ENCODE measurements at regions not wholly inside any gene's neighbourhood (a gene's known extent, or its start where the extent isn't known, plus 50 kb on each side); places are given as distances from the start of the nearest gene placed in this dataset.

- Mint-ChIP-seq H3K4me1 (ENCODE audit: low read depth) (no peaks in the 10 kb centered on the region), H3K4me3 (no peak overlapping the region), H3K27me3 (ENCODE audit: low read depth) (no peaks in the 10 kb centered on the region), H3K27ac (no peak overlapping the region), H3K9me3 (ENCODE audit: insufficient read depth) (peaks cover 4% of the 10 kb centered on the region), H3K36me3 (ENCODE audit: low read depth) (no peaks in the 10 kb centered on the region)
- POLR2A ChIA-PET, result no interaction called here
- no peak for ATAC-seq
- CTCF ChIA-PET, result no interaction called here
- no peak for DNase-seq
Observed at GRCh38 chr5:125604104-125604503, 819.1 kb upstream of the GRAMD2B start.

GRCh38 chr5:125607018-125607417 is 816.2 kb upstream of the GRAMD2B start:
- Mint-ChIP-seq H3K4me1 (ENCODE audit: low read depth) (no peaks in the 10 kb centered on the region), H3K9me3 (ENCODE audit: insufficient read depth) (no peaks in the 10 kb centered on the region), H3K4me3 (no peak overlapping the region), H3K27me3 (ENCODE audit: low read depth) (no peaks in the 10 kb centered on the region), H3K36me3 (ENCODE audit: low read depth) (no peaks in the 10 kb centered on the region), H3K27ac (no peak overlapping the region)
- ChIA-PET POLR2A (no interaction called here), CTCF (no interaction called here)
- no peak for DNase-seq
- ATAC-seq, result no peak

GRCh38 chr5:125609011-125609410 is 814.2 kb upstream of the GRAMD2B start:
- Mint-ChIP-seq H3K9me3 (ENCODE audit: insufficient read depth) (no peaks in the 10 kb centered on the region), H3K36me3 (ENCODE audit: low read depth) (no peaks in the 10 kb centered on the region), H3K27ac (no peak overlapping the region), H3K4me1 (ENCODE audit: low read depth) (no peaks in the 10 kb centered on the region), H3K4me3 (no peak overlapping the region), H3K27me3 (ENCODE audit: low read depth) (no peaks in the 10 kb centered on the region)
- DNase-seq (no peak), ATAC-seq (no peak)
- ChIA-PET CTCF (no interaction called here), POLR2A (no interaction called here)

GRCh38 chr5:125610892-125611291 is 812.3 kb upstream of the GRAMD2B start:
- Mint-ChIP-seq H3K27ac (no peak overlapping the region), H3K36me3 (ENCODE audit: low read depth) (no peaks in the 10 kb centered on the region), H3K27me3 (ENCODE audit: low read depth) (no peaks in the 10 kb centered on the region), H3K4me1 (ENCODE audit: low read depth) (no peaks in the 10 kb centered on the region), H3K9me3 (ENCODE audit: insufficient read depth) (no peaks in the 10 kb centered on the region), H3K4me3 (no peak overlapping the region)
- ChIA-PET POLR2A (no interaction called here), CTCF (no interaction called here)
- no peak for ATAC-seq
- no peak for DNase-seq

GRCh38 chr5:125611541-125611940 is 811.7 kb upstream of the GRAMD2B start:
- Mint-ChIP-seq H3K27me3 (ENCODE audit: low read depth) (no peaks in the 10 kb centered on the region), H3K4me3 (no peak overlapping the region), H3K9me3 (ENCODE audit: insufficient read depth) (no peaks in the 10 kb centered on the region), H3K4me1 (ENCODE audit: low read depth) (no peaks in the 10 kb centered on the region), H3K27ac (no peak overlapping the region), H3K36me3 (ENCODE audit: low read depth) (no peaks in the 10 kb centered on the region)
- DNase-seq (no peak), ATAC-seq (no peak)
- POLR2A ChIA-PET, result no interaction called here
- CTCF ChIA-PET, result no interaction called here

- Mint-ChIP-seq H3K27ac (no peak overlapping the region), H3K9me3 (ENCODE audit: insufficient read depth) (no peaks in the 10 kb centered on the region), H3K27me3 (ENCODE audit: low read depth) (no peaks in the 10 kb centered on the region), H3K4me1 (ENCODE audit: low read depth) (no peaks in the 10 kb centered on the region), H3K4me3 (no peak overlapping the region), H3K36me3 (ENCODE audit: low read depth) (no peaks in the 10 kb centered on the region)
- DNase-seq, result no peak
- no peak for ATAC-seq
- CTCF ChIA-PET, result no interaction called here
- POLR2A ChIA-PET, result no interaction called here
Observed at GRCh38 chr5:125612181-125612721, 811.0 kb upstream of the GRAMD2B start.

GRCh38 chr5:125612776-125613175 is 810.4 kb upstream of the GRAMD2B start:
- Mint-ChIP-seq H3K4me3 (no peak overlapping the region), H3K27me3 (ENCODE audit: low read depth) (no peaks in the 10 kb centered on the region), H3K27ac (no peak overlapping the region), H3K9me3 (ENCODE audit: insufficient read depth) (no peaks in the 10 kb centered on the region), H3K36me3 (ENCODE audit: low read depth) (no peaks in the 10 kb centered on the region), H3K4me1 (ENCODE audit: low read depth) (no peaks in the 10 kb centered on the region)
- ChIA-PET CTCF (interaction anchor here (0.6 kb wide), 1 partner anchor 240 kb away, joined by 3 read pairs; no protein-coding TSS in a partner anchor), POLR2A (no interaction called here)
- no peak for DNase-seq
- no peak for ATAC-seq

- ChIA-PET POLR2A (no interaction called here), CTCF (no interaction called here)
- no peaks in the 10 kb centered on the region for H3K36me3 Mint-ChIP-seq (ENCODE audit: low read depth)
- H3K4me3 Mint-ChIP-seq, result no peak overlapping the region
- no peaks in the 10 kb centered on the region for H3K4me1 Mint-ChIP-seq (ENCODE audit: low read depth)
- no peak for DNase-seq
- ATAC-seq, result no peak
- H3K27ac Mint-ChIP-seq, result no peak overlapping the region
- no peaks in the 10 kb centered on the region for H3K27me3 Mint-ChIP-seq (ENCODE audit: low read depth)
- peaks cover 6% of the 10 kb centered on the region for H3K9me3 Mint-ChIP-seq (ENCODE audit: insufficient read depth)
Observed at GRCh38 chr5:125630237-125630636, 793.0 kb upstream of the GRAMD2B start.

- H3K27me3 Mint-ChIP-seq (ENCODE audit: low read depth), result no peaks in the 10 kb centered on the region
- H3K9me3 Mint-ChIP-seq (ENCODE audit: insufficient read depth), result no peaks in the 10 kb centered on the region
- H3K4me3 Mint-ChIP-seq, result no peak overlapping the region
- no peak for DNase-seq
- CTCF ChIA-PET, result no interaction called here
- H3K36me3 Mint-ChIP-seq (ENCODE audit: low read depth), result no peaks in the 10 kb centered on the region
- POLR2A ChIA-PET, result no interaction called here
- ATAC-seq, result no peak
- H3K27ac Mint-ChIP-seq, result no peak overlapping the region
- no peaks in the 10 kb centered on the region for H3K4me1 Mint-ChIP-seq (ENCODE audit: low read depth)
Observed at GRCh38 chr5:125633523-125633922, 789.7 kb upstream of the GRAMD2B start.

- Mint-ChIP-seq H3K36me3 (ENCODE audit: low read depth) (no peaks in the 10 kb centered on the region), H3K4me3 (no peak overlapping the region), H3K27ac (no peak overlapping the region), H3K27me3 (ENCODE audit: low read depth) (no peaks in the 10 kb centered on the region), H3K4me1 (ENCODE audit: low read depth) (no peaks in the 10 kb centered on the region), H3K9me3 (ENCODE audit: insufficient read depth) (no peaks in the 10 kb centered on the region)
- DNase-seq (no peak), ATAC-seq (no peak)
- POLR2A ChIA-PET, result no interaction called here
- CTCF ChIA-PET, result no interaction called here
Observed at GRCh38 chr5:125634216-125634835, 788.9 kb upstream of the GRAMD2B start.

GRCh38 chr5:125639858-125640257 is 783.4 kb upstream of the GRAMD2B start:
- no peak for ATAC-seq
- Mint-ChIP-seq H3K4me3 (no peak overlapping the region), H3K27me3 (ENCODE audit: low read depth) (no peaks in the 10 kb centered on the region), H3K4me1 (ENCODE audit: low read depth) (no peaks in the 10 kb centered on the region), H3K27ac (no peak overlapping the region), H3K9me3 (ENCODE audit: insufficient read depth) (peaks cover 26% of the 10 kb centered on the region), H3K36me3 (ENCODE audit: low read depth) (no peaks in the 10 kb centered on the region)
- ChIA-PET CTCF (no interaction called here), POLR2A (no interaction called here)
- DNase-seq, result no peak

GRCh38 chr5:125652761-125653160 is 770.4 kb upstream of the GRAMD2B start:
- CTCF ChIA-PET, result no interaction called here
- H3K4me1 Mint-ChIP-seq (ENCODE audit: low read depth), result no peaks in the 10 kb centered on the region
- DNase-seq, result no peak
- H3K36me3 Mint-ChIP-seq (ENCODE audit: low read depth), result no peaks in the 10 kb centered on the region
- no peak overlapping the region for H3K27ac Mint-ChIP-seq
- H3K27me3 Mint-ChIP-seq (ENCODE audit: low read depth), result no peaks in the 10 kb centered on the region
- peaks cover 7% of the 10 kb centered on the region for H3K9me3 Mint-ChIP-seq (ENCODE audit: insufficient read depth)
- POLR2A ChIA-PET, result no interaction called here
- ATAC-seq, result no peak
- H3K4me3 Mint-ChIP-seq, result no peak overlapping the region

- ChIA-PET POLR2A (no interaction called here), CTCF (no interaction called here)
- Mint-ChIP-seq H3K27ac (no peak overlapping the region), H3K4me1 (ENCODE audit: low read depth) (no peaks in the 10 kb centered on the region), H3K9me3 (ENCODE audit: insufficient read depth) (peaks cover 4% of the 10 kb centered on the region), H3K36me3 (ENCODE audit: low read depth) (no peaks in the 10 kb centered on the region), H3K4me3 (no peak overlapping the region), H3K27me3 (ENCODE audit: low read depth) (no peaks in the 10 kb centered on the region)
- ATAC-seq, result no peak
- no peak for DNase-seq
Observed at GRCh38 chr5:125654392-125654791, 768.8 kb upstream of the GRAMD2B start.
